Stimulated activated naive B cell treated with anti-CD40 and anti-IgM and Interleukin-4, amounts not matched to agents 10 μg/mL and 1 μg/mL and 100 μg/mL, for 72 hours (primary cell): ENCODE measurements at regions not wholly inside any gene's neighbourhood (a gene's known extent, or its start where the extent isn't known, plus 50 kb on each side); places are given as distances from the start of the nearest gene placed in this dataset.

Experiments used
- ATAC-seq, 2 donors: fragments of 150-1000 bp; cut with Tn5 transposase; replicated peaks; 2 replicates each; pipeline ENCODE4 v1.10.0; 2021; ENCODE audit warnings: moderate library complexity in 1 of 2
- DNase-seq: peaks from one replicate; pipeline ENCODE4 v3.0.0; 2021
- H3K27ac Mint-ChIP-seq: one replicate; pipeline ENCODE4 v1.8.0; 2022; ENCODE audit warnings: mild to moderate bottlenecking, mixed read lengths
- H3K27me3 Mint-ChIP-seq, 2 donors: one replicate each; pipeline ENCODE4 v1.8.0; 2022; ENCODE audit warnings: mixed read lengths in 2 of 2
- H3K36me3 Mint-ChIP-seq, 2 donors: one replicate each; pipeline ENCODE4 v1.8.0; 2022; ENCODE audit warnings: mixed read lengths in 2 of 2, mild to moderate bottlenecking in 1 of 2
- H3K4me1 Mint-ChIP-seq, 2 donors: one replicate each; pipeline ENCODE4 v1.8.0; 2022; ENCODE audit warnings: mixed read lengths in 2 of 2, mild to moderate bottlenecking in 1 of 2
- H3K4me3 Mint-ChIP-seq, 2 donors: one replicate each; pipeline ENCODE4 v1.8.0; 2022; ENCODE audit warnings: mild to moderate bottlenecking in 2 of 2, mixed read lengths in 2 of 2, moderate library complexity in 1 of 2
- H3K9me3 Mint-ChIP-seq, 2 donors: one replicate each; pipeline ENCODE4 v1.8.0; 2022; ENCODE audit warnings: mixed read lengths in 2 of 2, mild to moderate bottlenecking in 1 of 2

- no peaks in the 10 kb centered on the region for H3K9me3 Mint-ChIP-seq
- no peak overlapping the region for H3K4me3 Mint-ChIP-seq
- H3K27me3 Mint-ChIP-seq = peaks cover 0 to 5% of the 10 kb centered on the region in 2 donors
- ATAC-seq = no peak
- H3K4me1 Mint-ChIP-seq = peaks cover 0 to 2% of the 10 kb centered on the region in 2 donors
- H3K36me3 Mint-ChIP-seq = no peaks in the 10 kb centered on the region
- DNase-seq = no peak
- H3K27ac Mint-ChIP-seq = no peak overlapping the region
These were observed 631.7 kb downstream of the BCL11A start for GRCh38 chr2:59921743-59922142.

- Mint-ChIP-seq H3K9me3 (no peaks in the 10 kb centered on the region), H3K4me3 (no peak overlapping the region), H3K4me1 (peaks cover 0 to 2% of the 10 kb centered on the region in 2 donors), H3K27me3 (peaks cover 0 to 3% of the 10 kb centered on the region in 2 donors), H3K27ac (no peak overlapping the region), H3K36me3 (no peaks in the 10 kb centered on the region)
- no peak for ATAC-seq
- no peak for DNase-seq
These were observed 632.5 kb downstream of the BCL11A start for GRCh38 chr2:59920961-59921360.

GRCh38 chr2:59920307-59920706 lies 633.1 kb downstream of the BCL11A start:
- H3K4me1 Mint-ChIP-seq = peaks cover 0 to 2% of the 10 kb centered on the region in 2 donors
- no peak overlapping the region for H3K27ac Mint-ChIP-seq
- no peak overlapping the region for H3K4me3 Mint-ChIP-seq
- DNase-seq = no peak
- ATAC-seq = no peak
- no peaks in the 10 kb centered on the region for H3K9me3 Mint-ChIP-seq
- no peaks in the 10 kb centered on the region for H3K36me3 Mint-ChIP-seq
- H3K27me3 Mint-ChIP-seq = no peaks in the 10 kb centered on the region

GRCh38 chr2:59919579-59919978 lies 633.9 kb downstream of the BCL11A start:
- ATAC-seq (no peak), DNase-seq (no peak)
- H3K27me3 Mint-ChIP-seq = no peaks in the 10 kb centered on the region
- H3K4me3 Mint-ChIP-seq = no peak overlapping the region
- peaks cover 0 to 2% of the 10 kb centered on the region in 2 donors for H3K4me1 Mint-ChIP-seq
- H3K27ac Mint-ChIP-seq = no peak overlapping the region
- no peaks in the 10 kb centered on the region for H3K9me3 Mint-ChIP-seq
- H3K36me3 Mint-ChIP-seq = no peaks in the 10 kb centered on the region

- no peak overlapping the region for H3K27ac Mint-ChIP-seq
- no peaks in the 10 kb centered on the region for H3K27me3 Mint-ChIP-seq
- H3K4me3 Mint-ChIP-seq = no peak overlapping the region
These were observed 641.4 kb downstream of the BCL11A start for GRCh38 chr2:59912042-59912441.

GRCh38 chr2:59910166-59910565 lies 643.3 kb downstream of the BCL11A start:
- H3K4me1 Mint-ChIP-seq = peaks cover 14 to 27% of the 10 kb centered on the region in 2 donors
- H3K4me3 Mint-ChIP-seq = no peak overlapping the region
- H3K27ac Mint-ChIP-seq = no peak overlapping the region
- DNase-seq (no peak), ATAC-seq (no peak)
- peaks cover 0 to 3% of the 10 kb centered on the region in 2 donors for H3K27me3 Mint-ChIP-seq
- H3K9me3 Mint-ChIP-seq = no peaks in the 10 kb centered on the region
- H3K36me3 Mint-ChIP-seq = no peaks in the 10 kb centered on the region

More at GRCh38 chr2:59912042-59912441, 641.4 kb downstream of the BCL11A start:
- Mint-ChIP-seq H3K4me1 (peaks cover 13 to 27% of the 10 kb centered on the region in 2 donors), H3K9me3 (no peaks in the 10 kb centered on the region), H3K36me3 (no peaks in the 10 kb centered on the region)
- DNase-seq = no peak
- ATAC-seq = no peak

- H3K4me3 Mint-ChIP-seq = no peak overlapping the region
- ATAC-seq (peak in 1 of 2 donors; percentile 41), DNase-seq (no peak)
- H3K27ac Mint-ChIP-seq = no peak overlapping the region
- H3K9me3 Mint-ChIP-seq = no peaks in the 10 kb centered on the region
- peaks cover 14 to 27% of the 10 kb centered on the region in 2 donors for H3K4me1 Mint-ChIP-seq
- no peaks in the 10 kb centered on the region for H3K36me3 Mint-ChIP-seq
- H3K27me3 Mint-ChIP-seq = peaks cover 0 to 3% of the 10 kb centered on the region in 2 donors
These were observed 644.3 kb downstream of the BCL11A start for GRCh38 chr2:59909147-59909546.

- ATAC-seq (peak in 1 of 2 donors; percentile 51), DNase-seq (no peak)
- no peak overlapping the region for H3K27ac Mint-ChIP-seq
- peaks cover 14 to 26% of the 10 kb centered on the region in 2 donors for H3K4me1 Mint-ChIP-seq
- H3K9me3 Mint-ChIP-seq = no peaks in the 10 kb centered on the region
- no peaks in the 10 kb centered on the region for H3K36me3 Mint-ChIP-seq
- no peak overlapping the region for H3K4me3 Mint-ChIP-seq
- peaks cover 0 to 3% of the 10 kb centered on the region in 2 donors for H3K27me3 Mint-ChIP-seq
These were observed 647.7 kb downstream of the BCL11A start for GRCh38 chr2:59905731-59906130.

GRCh38 chr2:59903994-59904544 lies 649.4 kb downstream of the BCL11A start:
- Mint-ChIP-seq H3K4me3 (no peak overlapping the region), H3K4me1 (peaks cover 4 to 10% of the 10 kb centered on the region in 2 donors), H3K36me3 (no peaks in the 10 kb centered on the region), H3K27me3 (peaks cover 0 to 3% of the 10 kb centered on the region in 2 donors), H3K27ac (no peak overlapping the region), H3K9me3 (no peaks in the 10 kb centered on the region)
- DNase-seq (no peak), ATAC-seq (no peak)

- Mint-ChIP-seq H3K4me3 (no peak overlapping the region), H3K27me3 (no peaks in the 10 kb centered on the region), H3K9me3 (no peaks in the 10 kb centered on the region), H3K4me1 (peaks cover 2 to 4% of the 10 kb centered on the region in 2 donors), H3K36me3 (no peaks in the 10 kb centered on the region), H3K27ac (no peak overlapping the region)
- no peak for ATAC-seq
- DNase-seq = no peak
These were observed 652.6 kb downstream of the BCL11A start for GRCh38 chr2:59900728-59901452.

GRCh38 chr2:59899692-59900091 lies 653.8 kb downstream of the BCL11A start:
- no peak overlapping the region for H3K4me3 Mint-ChIP-seq
- DNase-seq = no peak
- H3K27ac Mint-ChIP-seq = no peak overlapping the region
- no peak for ATAC-seq
- no peaks in the 10 kb centered on the region for H3K27me3 Mint-ChIP-seq
- H3K4me1 Mint-ChIP-seq = peaks cover 0 to 4% of the 10 kb centered on the region in 2 donors
- H3K36me3 Mint-ChIP-seq = no peaks in the 10 kb centered on the region
- H3K9me3 Mint-ChIP-seq = no peaks in the 10 kb centered on the region

- Mint-ChIP-seq H3K36me3 (no peaks in the 10 kb centered on the region), H3K27me3 (no peaks in the 10 kb centered on the region), H3K27ac (no peak overlapping the region), H3K9me3 (peaks cover 0 to 2% of the 10 kb centered on the region in 2 donors), H3K4me3 (no peak overlapping the region), H3K4me1 (peaks cover 0 to 4% of the 10 kb centered on the region in 2 donors)
- DNase-seq (no peak), ATAC-seq (no peak)
These were observed 656.8 kb downstream of the BCL11A start for GRCh38 chr2:59896499-59897245.

GRCh38 chr2:59893612-59894011 lies 659.8 kb downstream of the BCL11A start:
- Mint-ChIP-seq H3K9me3 (peaks cover 0 to 2% of the 10 kb centered on the region in 2 donors), H3K36me3 (no peaks in the 10 kb centered on the region), H3K27ac (no peak overlapping the region), H3K4me1 (peaks cover 0 to 6% of the 10 kb centered on the region in 2 donors), H3K4me3 (no peak overlapping the region), H3K27me3 (no peaks in the 10 kb centered on the region)
- ATAC-seq = no peak
- no peak for DNase-seq

- no peaks in the 10 kb centered on the region for H3K36me3 Mint-ChIP-seq
- no peak overlapping the region for H3K27ac Mint-ChIP-seq
- DNase-seq (no peak), ATAC-seq (no peak)
- no peaks in the 10 kb centered on the region for H3K27me3 Mint-ChIP-seq
- peaks cover 9 to 18% of the 10 kb centered on the region in 2 donors for H3K4me1 Mint-ChIP-seq
- no peak overlapping the region for H3K4me3 Mint-ChIP-seq
- peaks cover 0 to 2% of the 10 kb centered on the region in 2 donors for H3K9me3 Mint-ChIP-seq
These were observed 661.1 kb downstream of the BCL11A start for GRCh38 chr2:59892398-59892797.
